ENCODE measurements at regions not wholly inside any gene's neighbourhood (a gene's known extent, or its start where the extent isn't known, plus 50 kb on each side); places are given as distances from the start of the nearest gene placed in this dataset.

DNA sequence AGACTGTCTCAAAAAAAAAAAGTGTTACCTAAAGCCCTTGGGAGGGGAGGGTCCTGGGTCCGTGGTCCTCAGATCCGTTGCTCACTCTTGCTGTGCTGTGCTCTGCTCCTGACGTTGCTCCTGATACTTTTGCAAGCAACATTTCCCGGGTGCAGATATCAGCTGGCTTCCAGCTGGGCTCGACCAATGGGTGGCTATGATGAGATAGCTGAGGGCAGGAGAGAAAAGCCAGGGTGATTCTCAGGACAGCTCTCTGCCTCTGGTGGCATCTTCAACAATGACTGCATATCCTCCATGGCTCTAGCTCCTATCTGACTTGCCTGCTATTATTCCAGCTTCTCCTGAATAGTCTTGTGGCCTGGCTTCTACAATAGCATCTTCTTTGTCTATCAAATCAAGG lies 134.5 kb downstream of the RPS12 start:
- Histone ChIP-seq H3K4me1 (ENCODE audit: insufficient read depth, low read length, poor library complexity, severe bottlenecking) (no peaks in the 10 kb centered on the region), H3K27me3 (ENCODE audit: insufficient read depth, low read length, poor library complexity, severe bottlenecking) (no peaks in the 10 kb centered on the region), H3K9me3 (ENCODE audit: insufficient read depth, low read depth, low read length) (no peaks in the 10 kb centered on the region)

DNA sequence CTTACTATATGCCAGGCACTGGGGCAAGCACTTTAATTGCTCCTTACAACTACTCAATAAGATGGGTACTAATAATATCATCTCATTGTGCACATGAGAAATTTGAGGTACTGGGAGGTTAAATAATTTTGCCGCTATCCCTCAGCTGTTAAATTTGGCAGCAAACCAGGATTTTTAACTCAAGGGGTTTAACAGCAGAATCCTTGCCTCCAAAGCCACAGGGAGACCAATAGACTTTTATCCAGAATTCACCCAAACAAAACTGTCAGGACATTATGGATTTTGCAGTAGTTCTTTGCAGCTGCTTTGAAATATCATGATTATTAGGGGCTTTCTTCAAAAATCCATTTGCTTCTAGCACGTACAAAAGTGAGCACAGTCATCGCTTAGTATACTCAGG lies 136.2 kb downstream of the RPS12 start:
- Histone ChIP-seq H2AFZ (ENCODE audit: low read length) (no peak overlapping the region), H3K27me3 (ENCODE audit: insufficient read depth, low read length, poor library complexity, severe bottlenecking) (no peaks in the 10 kb centered on the region), H3K79me2 (ENCODE audit: insufficient read depth, low read length) (no peaks in the 10 kb centered on the region), H3K4me2 (ENCODE audit: low read depth, low read length, poor library complexity, severe bottlenecking) (no peak overlapping the region), H3K9me3 (ENCODE audit: insufficient read depth, low read depth, low read length) (no peaks in the 10 kb centered on the region), H3K36me3 (ENCODE audit: insufficient read depth, low read length) (no peaks in the 10 kb centered on the region), H3K9ac (ENCODE audit: low read depth, low read length, poor library complexity, severe bottlenecking) (no peak overlapping the region), H3F3A (ENCODE audit: low read depth) (no peaks in the 10 kb centered on the region), H4K20me1 (ENCODE audit: insufficient read depth, low read length, poor library complexity, severe bottlenecking) (no peaks in the 10 kb centered on the region), H3K9me2 (replicated peaks; ENCODE audit: low read depth, low read length) (no peaks in the 10 kb centered on the region), H3K4me1 (ENCODE audit: insufficient read depth, low read length, poor library complexity, severe bottlenecking) (no peaks in the 10 kb centered on the region), H3K4me3 (ENCODE audit: low read length, poor library complexity, severe bottlenecking) (no peak overlapping the region)
- TF ChIP-seq, protein P1, sequence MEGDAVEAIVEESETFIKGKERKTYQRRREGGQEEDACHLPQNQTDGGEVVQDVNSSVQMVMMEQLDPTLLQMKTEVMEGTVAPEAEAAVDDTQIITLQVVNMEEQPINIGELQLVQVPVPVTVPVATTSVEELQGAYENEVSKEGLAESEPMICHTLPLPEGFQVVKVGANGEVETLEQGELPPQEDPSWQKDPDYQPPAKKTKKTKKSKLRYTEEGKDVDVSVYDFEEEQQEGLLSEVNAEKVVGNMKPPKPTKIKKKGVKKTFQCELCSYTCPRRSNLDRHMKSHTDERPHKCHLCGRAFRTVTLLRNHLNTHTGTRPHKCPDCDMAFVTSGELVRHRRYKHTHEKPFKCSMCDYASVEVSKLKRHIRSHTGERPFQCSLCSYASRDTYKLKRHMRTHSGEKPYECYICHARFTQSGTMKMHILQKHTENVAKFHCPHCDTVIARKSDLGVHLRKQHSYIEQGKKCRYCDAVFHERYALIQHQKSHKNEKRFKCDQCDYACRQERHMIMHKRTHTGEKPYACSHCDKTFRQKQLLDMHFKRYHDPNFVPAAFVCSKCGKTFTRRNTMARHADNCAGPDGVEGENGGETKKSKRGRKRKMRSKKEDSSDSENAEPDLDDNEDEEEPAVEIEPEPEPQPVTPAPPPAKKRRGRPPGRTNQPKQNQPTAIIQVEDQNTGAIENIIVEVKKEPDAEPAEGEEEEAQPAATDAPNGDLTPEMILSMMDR (conservative IDR thresholded peaks at IDR 0.05; ENCODE audit: low read length), result no peak
- no peak for TF ChIP-seq EZH2phosphoT487 (IDR thresholded peaks at IDR 0.05; ENCODE audit: borderline replicate concordance)

More for the DNA sequence above, 134.5 kb downstream of the RPS12 start:
- H3K36me3 ChIP-seq (ENCODE audit: insufficient read depth, low read length), result no peaks in the 10 kb centered on the region
- H3K4me3 ChIP-seq (ENCODE audit: low read length, poor library complexity, severe bottlenecking), result no peak overlapping the region
- H3K9ac ChIP-seq (ENCODE audit: low read depth, low read length, poor library complexity, severe bottlenecking), result no peak overlapping the region
- TF ChIP-seq, protein P1 (conservative IDR thresholded peaks at IDR 0.05; ENCODE audit: low read length), result no peak
- TF ChIP-seq EZH2phosphoT487 (IDR thresholded peaks at IDR 0.05; ENCODE audit: borderline replicate concordance), result no peak
- H2AFZ ChIP-seq (ENCODE audit: low read length), result no peak overlapping the region
- no peaks in the 10 kb centered on the region for H3K79me2 ChIP-seq (ENCODE audit: insufficient read depth, low read length)
- H3F3A ChIP-seq (ENCODE audit: low read depth), result no peaks in the 10 kb centered on the region
- H3K4me2 ChIP-seq (ENCODE audit: low read depth, low read length, poor library complexity, severe bottlenecking), result no peak overlapping the region
- H3K9me2 ChIP-seq (replicated peaks; ENCODE audit: low read depth, low read length), result no peaks in the 10 kb centered on the region
- no peaks in the 10 kb centered on the region for H4K20me1 ChIP-seq (ENCODE audit: insufficient read depth, low read length, poor library complexity, severe bottlenecking)

DNA sequence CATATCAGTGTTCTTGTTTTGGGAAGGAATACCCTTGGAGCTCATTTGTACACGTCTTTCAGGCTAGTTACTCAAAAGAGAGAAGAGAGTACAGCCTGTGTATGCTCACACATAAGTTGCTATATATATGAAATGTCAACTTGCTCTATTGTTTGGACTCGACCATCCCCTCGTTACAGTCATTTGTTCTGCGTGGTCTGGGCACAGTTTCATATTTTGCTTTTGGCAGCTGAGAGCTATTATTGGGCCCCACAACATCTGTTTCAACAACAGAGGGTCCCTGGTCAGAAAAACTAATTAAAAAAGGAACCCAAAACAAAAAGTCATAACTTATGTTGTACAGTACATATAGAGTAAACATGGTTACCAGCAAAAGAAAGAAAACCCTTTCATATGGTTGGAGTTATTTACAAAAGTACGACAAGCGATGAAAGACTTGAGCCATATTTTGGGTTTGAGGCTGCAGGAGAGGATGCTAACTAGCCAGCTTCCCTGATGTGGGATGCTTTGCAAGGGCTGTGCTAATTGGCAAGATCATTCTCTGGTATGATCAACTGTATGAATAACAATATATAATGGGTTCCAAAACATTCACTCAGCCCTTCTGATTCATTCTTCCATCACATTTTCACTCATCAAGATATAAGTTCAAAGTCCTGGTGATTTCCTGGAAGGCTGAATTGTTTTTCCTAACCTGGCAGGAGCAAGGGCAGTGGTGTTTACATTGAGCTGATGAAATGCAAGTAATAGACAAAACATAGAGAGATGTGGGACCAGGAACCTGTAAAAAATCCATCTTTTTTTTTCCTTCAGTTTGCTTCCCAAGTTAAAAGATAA lies 137.9 kb downstream of the RPS12 start:
- TF ChIP-seq, protein P1 (conservative IDR thresholded peaks at IDR 0.05; ENCODE audit: low read length), result no peak
- TF ChIP-seq EZH2phosphoT487 (IDR thresholded peaks at IDR 0.05; ENCODE audit: borderline replicate concordance), result no peak
- Histone ChIP-seq H3K27me3 (ENCODE audit: insufficient read depth, low read length, poor library complexity, severe bottlenecking) (no peaks in the 10 kb centered on the region), H3F3A (ENCODE audit: low read depth) (no peaks in the 10 kb centered on the region), H3K79me2 (ENCODE audit: insufficient read depth, low read length) (no peaks in the 10 kb centered on the region), H3K9me3 (ENCODE audit: insufficient read depth, low read depth, low read length) (no peaks in the 10 kb centered on the region), H2AFZ (ENCODE audit: low read length) (no peak overlapping the region), H4K20me1 (ENCODE audit: insufficient read depth, low read length, poor library complexity, severe bottlenecking) (no peaks in the 10 kb centered on the region), H3K9me2 (replicated peaks; ENCODE audit: low read depth, low read length) (no peaks in the 10 kb centered on the region), H3K4me2 (ENCODE audit: low read depth, low read length, poor library complexity, severe bottlenecking) (no peak overlapping the region), H3K4me3 (ENCODE audit: low read length, poor library complexity, severe bottlenecking) (no peak overlapping the region), H3K36me3 (ENCODE audit: insufficient read depth, low read length) (no peaks in the 10 kb centered on the region), H3K9ac (ENCODE audit: low read depth, low read length, poor library complexity, severe bottlenecking) (no peak overlapping the region), H3K4me1 (ENCODE audit: insufficient read depth, low read length, poor library complexity, severe bottlenecking) (no peaks in the 10 kb centered on the region)

Measured in Loucy (cell line).